Endothelial cell of umbilical vein (primary cell): ENCODE measurements at regions not wholly inside any gene's neighbourhood (a gene's known extent, or its start where the extent isn't known, plus 50 kb on each side); places are given as distances from the start of the nearest gene placed in this dataset.

Source experiments
- BruUV-seq: library from RNA; stranded (reverse); fragments of 400-500 nt; replicated peaks from 2 replicates; lab custom pipeline; 2021; lab: Mats Ljungman, UMichigan
- CTCF ChIA-PET: fragments of 300-600, 350-600 bp; sonication (Branson Sonifier 250); formaldehyde crosslinking; loops from one replicate; lab custom pipeline; 2021; ENCODE audit warnings: antibody characterized with exemption, inconsistent platforms; lab: Charles Lee
- POLR2A ChIA-PET: fragments of 300-600, 350-600 bp; sonication (Branson Sonifier 250); formaldehyde crosslinking; loops from one replicate; lab custom pipeline; 2021; ENCODE audit warnings: antibody characterized with exemption, inconsistent platforms; lab: Charles Lee
- DNase-seq: peaks from one replicate; pipeline ENCODE4 v3.0.0-alpha.2; 2011; ENCODE audit warnings: low read depth, low spot score
- FAIRE-seq: peaks from 2 replicates; lab custom pipeline; 2011; peaks lifted over from hg19 to GRCh38; lab: Jason Lieb, UNC
- H2AFZ ChIP-seq: 2 replicates; pipeline ENCODE4 v1.6.0; 2012; ENCODE audit warnings: low read depth, low read length, control low read depth, inconsistent platforms
- H3K27ac ChIP-seq: 2 replicates; pipeline ENCODE4 v1.5.1; 2011; ENCODE audit warnings: low read depth, mild to moderate bottlenecking, control low read depth, low read length, moderate library complexity; ENCODE audit not compliant: insufficient read depth
- H3K27me3 ChIP-seq, 2 experiments: 2 replicates each; pipeline versions ENCODE4 v1.6.0 to v1.6.1; 2011; ENCODE audit warnings: low read length in 2 of 2, mixed read lengths in 1 of 2; ENCODE audit not compliant: control insufficient read depth in 2 of 2, insufficient read depth in 2 of 2
- H3K36me3 ChIP-seq, 2 experiments: 2 replicates in 1 of 2; 3 replicates in 1 of 2; pipeline ENCODE4 v1.5.1; 2011; ENCODE audit warnings: low read length in 2 of 2, mild to moderate bottlenecking in 1 of 2, moderate library complexity in 1 of 2; ENCODE audit not compliant: control insufficient read depth in 2 of 2, insufficient read depth in 2 of 2; ENCODE audit errors: extremely low read depth in 1 of 2
- H3K4me1 ChIP-seq: 3 replicates; pipeline ENCODE4 v1.5.1; 2011; ENCODE audit warnings: mild to moderate bottlenecking, low read length; ENCODE audit not compliant: control insufficient read depth, insufficient read depth; ENCODE audit errors: extremely low read depth
- H3K4me2 ChIP-seq: 2 replicates; pipeline ENCODE4 v1.6.1; 2011; ENCODE audit warnings: low read length, control low read depth, mixed read lengths; ENCODE audit not compliant: insufficient read depth
- H3K4me3 ChIP-seq, 3 experiments: fragments of 200-600 bp in 1 of 3; sonication (generic), shearing (Covaris generic) in 1 of 3; replicated peaks in 1 of 3; 2 replicates each; pipeline ENCODE4 v1.5.1; 2011 to 2016; ENCODE audit warnings: control low read depth in 3 of 3, low read length in 3 of 3, mild to moderate bottlenecking in 2 of 3, inconsistent platforms in 1 of 3, low read depth in 1 of 3, moderate library complexity in 1 of 3; ENCODE audit not compliant: insufficient read depth in 1 of 3
- H3K79me2 ChIP-seq: 2 replicates; pipeline ENCODE4 v1.6.0; 2012; ENCODE audit warnings: low read length, inconsistent platforms; ENCODE audit not compliant: control insufficient read depth, insufficient read depth
- H3K9ac ChIP-seq: replicated peaks from 2 replicates; pipeline ENCODE3; 2011; ENCODE audit warnings: low read length, control low read depth; ENCODE audit not compliant: insufficient read depth; ENCODE audit errors: extremely low read depth
- H3K9me1 ChIP-seq: replicated peaks from 3 replicates; pipeline ENCODE4 v1.6.0; 2011; ENCODE audit warnings: mild to moderate bottlenecking, low read length; ENCODE audit not compliant: control insufficient read depth, insufficient read depth; ENCODE audit errors: extremely low read depth
- H3K9me3 ChIP-seq: replicated peaks from 2 replicates; pipeline ENCODE4 v1.5.1; 2012; ENCODE audit warnings: low read length, inconsistent platforms; ENCODE audit not compliant: control insufficient read depth, insufficient read depth
- H4K20me1 ChIP-seq: replicated peaks from 2 replicates; pipeline ENCODE3; 2011; ENCODE audit warnings: mild to moderate bottlenecking, low read length; ENCODE audit not compliant: control insufficient read depth, insufficient read depth; ENCODE audit errors: extremely low read depth
- CTCF ChIP-seq, 2 donors: IDR thresholded peaks; 1 replicate in 1 of 2; 2 replicates in 1 of 2; pipeline ENCODE4 v1.5.1; 2011; ENCODE audit warnings: low read length in 2 of 2, mild to moderate bottlenecking in 2 of 2, moderate library complexity in 2 of 2, control low read depth in 1 of 2, inconsistent platforms in 1 of 2, low read depth in 1 of 2; ENCODE audit not compliant: insufficient read depth in 1 of 2; ENCODE audit errors: extremely low read depth in 1 of 2
- EZH2 ChIP-seq: IDR thresholded peaks from 2 replicates; pipeline ENCODE4 v1.6.1; 2012; ENCODE audit warnings: borderline replicate concordance, low read depth, mild to moderate bottlenecking, moderate library complexity, low read length, inconsistent platforms; ENCODE audit not compliant: severe bottlenecking
- FOS ChIP-seq: IDR thresholded peaks from 2 replicates; pipeline ENCODE4 v1.6.1; 2011; ENCODE audit warnings: mild to moderate bottlenecking, low read length, moderate library complexity, borderline replicate concordance; ENCODE audit not compliant: insufficient read depth
- GATA2 ChIP-seq: IDR thresholded peaks from 2 replicates; pipeline ENCODE4 v1.7.0; 2011; ENCODE audit warnings: low read depth, mild to moderate bottlenecking, moderate library complexity, mixed read lengths, low read length; ENCODE audit not compliant: insufficient read length, insufficient read depth
- JUN ChIP-seq: IDR thresholded peaks from 2 replicates; pipeline ENCODE4 v1.6.1; 2011; ENCODE audit warnings: borderline replicate concordance, low read depth; ENCODE audit not compliant: insufficient read length, insufficient read depth
- MYC ChIP-seq: IDR thresholded peaks from one replicate; pipeline ENCODE4 v1.6.1; 2011; ENCODE audit warnings: mild to moderate bottlenecking, low read depth, low read length
- POLR2A ChIP-seq: IDR thresholded peaks from 2 replicates; pipeline ENCODE4 v1.6.1; 2012; ENCODE audit warnings: low read depth, mild to moderate bottlenecking, control low read depth, low read length
- POLR2AphosphoS5 ChIP-seq: IDR thresholded peaks from 2 replicates; pipeline ENCODE4 v1.6.1; 2012; ENCODE audit warnings: low read depth, mild to moderate bottlenecking, control low read depth, low read length, moderate library complexity; ENCODE audit not compliant: insufficient read depth
- dilution Hi-C: fragments of 300-500 bp; cut with MboI; formaldehyde crosslinking; loops from one replicate; pipeline ENCODE4 v1.15.0; 2019; ENCODE audit warnings: low sequenced_read_pairs; ENCODE audit not compliant: extremely low pct_ligation_motif_present
- intact Hi-C: fragments of 100-400 bp; cut with micrococcal nuclease; formaldehyde crosslinking; loops from one replicate; pipeline ENCODE4 v1.10.0; 2022
- TF ChIP-seq, protein P1 (sequence below): IDR thresholded peaks from 2 replicates; pipeline ENCODE4 v1.6.1; 2011; ENCODE audit not compliant: insufficient read depth, insufficient read length

DNA sequence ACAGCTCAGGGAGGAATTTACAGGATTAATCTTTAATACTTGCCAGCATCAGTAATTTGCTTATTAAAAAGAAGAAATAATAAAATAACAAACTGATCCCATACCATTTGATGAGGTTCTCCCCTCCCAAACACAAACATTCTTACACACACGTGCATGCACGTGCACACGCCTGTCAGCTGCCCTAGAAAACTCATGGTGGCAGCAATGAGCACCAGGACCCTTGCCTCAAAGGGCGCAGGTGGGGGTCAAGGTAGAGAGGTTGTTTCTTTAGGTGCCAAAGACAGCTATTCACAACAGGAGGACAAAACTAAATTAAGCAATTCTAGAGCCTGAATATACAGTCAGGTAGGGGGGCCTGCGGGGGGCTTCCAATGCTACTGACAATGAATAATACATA lies 219.3 kb downstream of the BUD13 start:
- H3K79me2 ChIP-seq = no peaks in the 10 kb centered on the region
- H3K4me2 ChIP-seq = no peak overlapping the region
- no TSS peak for BruUV-seq
- FAIRE-seq = no peak
- DNase-seq = no peak
- CTCF ChIA-PET = interaction anchor here (0.8 to 1.4 kb wide), 2 partner anchors 49 to 63 kb away, joined by 3 read pairs; no protein-coding TSS in a partner anchor
- peaks cover 15% of the 10 kb centered on the region for H3K4me1 ChIP-seq
- no peaks in the 10 kb centered on the region for H3K9me3 ChIP-seq
- no peak for TF ChIP-seq MYC
- TF ChIP-seq POLR2AphosphoS5 = no peak
- TF ChIP-seq CTCF (IDR thresholded peaks at IDR 0.05; ENCODE audit: extremely low read depth in 1 of 2, insufficient read depth in 1 of 2, low read depth in 1 of 2, low read length in 2 of 2) = no peak
- TF ChIP-seq JUN = no peak
- no peak for TF ChIP-seq EZH2
- TF ChIP-seq POLR2A = no peak
- no peak for TF ChIP-seq GATA2
- no peak for TF ChIP-seq FOS
- TF ChIP-seq, protein P1, sequence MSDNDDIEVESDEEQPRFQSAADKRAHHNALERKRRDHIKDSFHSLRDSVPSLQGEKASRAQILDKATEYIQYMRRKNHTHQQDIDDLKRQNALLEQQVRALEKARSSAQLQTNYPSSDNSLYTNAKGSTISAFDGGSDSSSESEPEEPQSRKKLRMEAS = no peak
- no peak overlapping the region for H3K4me3 ChIP-seq
- no peaks in the 10 kb centered on the region for H4K20me1 ChIP-seq
- H2AFZ ChIP-seq = no peak overlapping the region
- dilution Hi-C loops (no loop called here), intact Hi-C loops (no loop called here)
- no peak overlapping the region for H3K9ac ChIP-seq
- H3K9me1 ChIP-seq = no peaks in the 10 kb centered on the region
- POLR2A ChIA-PET = no interaction called here
- no peak overlapping the region for H3K27ac ChIP-seq
- no peaks in the 10 kb centered on the region for H3K36me3 ChIP-seq
- H3K27me3 ChIP-seq = no peaks in the 10 kb centered on the region
